Right lobe of liver (tissue), 6 donors: ENCODE measurements at regions not wholly inside any gene's neighbourhood (a gene's known extent, or its start where the extent isn't known, plus 50 kb on each side); places are given as distances from the start of the nearest gene placed in this dataset.

Experiments used
- ATAC-seq, 4 donors: fragments of 200-7000 bp; cut with Tn5 transposase; one replicate each; pipeline ENCODE4 v1.9.1; 2020; ENCODE audit warnings: mild to moderate bottlenecking in 4 of 4, moderate library complexity in 4 of 4
- DNase-seq, 3 donors: peaks; one replicate each; pipeline ENCODE4 v3.0.0-alpha.2; 2020
- H3K27ac ChIP-seq, 3 donors: fragments of 200-600 bp; one replicate each; pipeline ENCODE4 v1.8.0; 2022
- H3K27me3 ChIP-seq, 2 donors: fragments of 200-600 bp; one replicate each; pipeline ENCODE4 v1.8.0; 2022
- H3K36me3 ChIP-seq, 4 donors: fragments of 200-600 bp; sonication (generic) in 1 of 4; one replicate each; pipeline versions ENCODE4 v1.5.1 to v1.8.0; 2017 to 2022; ENCODE audit warnings: control low read depth in 1 of 4
- H3K4me1 ChIP-seq, 4 donors: fragments of 200-600 bp; sonication (generic) in 1 of 4; one replicate each; pipeline versions ENCODE4 v1.5.1 to v1.8.0; 2017 to 2022; ENCODE audit warnings: control low read depth in 1 of 4
- H3K4me3 ChIP-seq, 3 donors: fragments of 200-600 bp; one replicate each; pipeline ENCODE4 v1.8.0; 2022
- H3K9me3 ChIP-seq, 4 donors: fragments of 200-600 bp; sonication (generic) in 1 of 4; one replicate each; pipeline versions ENCODE4 v1.5.1 to v1.8.0; 2017 to 2022; ENCODE audit warnings: control low read depth in 1 of 4
- POLR2A ChIP-seq: fragments of 450-650 bp; IDR thresholded peaks from one replicate; pipeline ENCODE4 v1.6.1; 2017; ENCODE audit warnings: antibody characterized with exemption, mild to moderate bottlenecking
- WGBS: methylation state at CpG from one replicate; pipeline ENCODE4 v1.1.6; 2018; ENCODE audit warnings: low coverage, low lambda C conversion rate; ENCODE audit not compliant: insufficient coverage; ENCODE audit errors: missing lambda C conversion rate; 5-methylcytosine and 5-hydroxymethylcytosine counted together
- intact Hi-C, 2 donors: fragments of 100-400 bp; cut with DNase I; formaldehyde crosslinking; loops; one replicate each; pipeline versions ENCODE4 v1.11.2 to v1.14.1; 2022
- TF ChIP-seq, protein P1 (sequence below), 4 donors: fragments of 200-600 bp in 3 of 4; fragments of 450-650 bp in 1 of 4; IDR thresholded peaks; one replicate each; pipeline versions ENCODE4 v1.5.1 to v1.8.0; 2016 to 2022; ENCODE audit warnings: antibody characterized with exemption in 4 of 4, mild to moderate bottlenecking in 2 of 4
- donor health status: DM: no; HTN: yes; CAD: no.
- donor health status: DM: no; HTN: no; CAD: no.
- donor health status: DM: no; HTN: no; CAD: no.
- donor health status: DM: no; HTN: yes; CAD: no.
- donor health status: DM: no; HTN: yes; CAD: no.

- H3K27me3 ChIP-seq = no peaks in the 10 kb centered on the region
- no peak overlapping the region for H3K27ac ChIP-seq
- no peaks in the 10 kb centered on the region for H3K36me3 ChIP-seq
- DNase-seq (no peak), ATAC-seq (no peak)
- H3K9me3 ChIP-seq = no peaks in the 10 kb centered on the region
- 44% methylated on average over 6 of the region's 6 CpGs for WGBS
- H3K4me1 ChIP-seq = peaks cover 0 to 13% (median 0%) of the 10 kb centered on the region in 4 donors
- intact Hi-C loops = no loop called here
- TF ChIP-seq, protein P1, sequence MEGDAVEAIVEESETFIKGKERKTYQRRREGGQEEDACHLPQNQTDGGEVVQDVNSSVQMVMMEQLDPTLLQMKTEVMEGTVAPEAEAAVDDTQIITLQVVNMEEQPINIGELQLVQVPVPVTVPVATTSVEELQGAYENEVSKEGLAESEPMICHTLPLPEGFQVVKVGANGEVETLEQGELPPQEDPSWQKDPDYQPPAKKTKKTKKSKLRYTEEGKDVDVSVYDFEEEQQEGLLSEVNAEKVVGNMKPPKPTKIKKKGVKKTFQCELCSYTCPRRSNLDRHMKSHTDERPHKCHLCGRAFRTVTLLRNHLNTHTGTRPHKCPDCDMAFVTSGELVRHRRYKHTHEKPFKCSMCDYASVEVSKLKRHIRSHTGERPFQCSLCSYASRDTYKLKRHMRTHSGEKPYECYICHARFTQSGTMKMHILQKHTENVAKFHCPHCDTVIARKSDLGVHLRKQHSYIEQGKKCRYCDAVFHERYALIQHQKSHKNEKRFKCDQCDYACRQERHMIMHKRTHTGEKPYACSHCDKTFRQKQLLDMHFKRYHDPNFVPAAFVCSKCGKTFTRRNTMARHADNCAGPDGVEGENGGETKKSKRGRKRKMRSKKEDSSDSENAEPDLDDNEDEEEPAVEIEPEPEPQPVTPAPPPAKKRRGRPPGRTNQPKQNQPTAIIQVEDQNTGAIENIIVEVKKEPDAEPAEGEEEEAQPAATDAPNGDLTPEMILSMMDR (IDR thresholded peaks at IDR 0.05) = no peak
- no peak for TF ChIP-seq POLR2A
- H3K4me3 ChIP-seq = no peak overlapping the region
Observed at GRCh38 chr6:148221196-148221979, 121.2 kb upstream of the SASH1 start.

DNA sequence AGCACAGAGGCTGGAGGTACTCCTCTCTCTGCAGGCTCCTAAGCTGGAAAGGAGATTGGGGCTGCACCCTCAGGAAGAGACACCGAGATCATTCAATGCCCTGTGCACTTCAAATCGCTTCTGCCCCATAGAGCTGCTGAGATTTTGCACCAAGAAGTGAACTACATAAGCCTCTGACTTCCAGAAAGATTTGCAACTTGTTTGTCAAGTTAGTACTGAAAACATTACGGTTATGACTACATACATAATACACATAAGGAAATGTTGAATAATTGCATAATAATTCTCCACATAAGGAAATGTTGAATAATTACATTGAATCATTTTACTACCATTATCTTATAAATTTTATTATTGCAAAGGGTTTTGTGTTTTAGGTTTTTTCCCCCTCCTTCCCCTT is 120.3 kb upstream of the SASH1 start:
- H3K27me3 ChIP-seq = no peaks in the 10 kb centered on the region
- H3K4me3 ChIP-seq = no peak overlapping the region
- H3K9me3 ChIP-seq = no peaks in the 10 kb centered on the region
- ATAC-seq = no peak
- no peak for TF ChIP-seq POLR2A
- TF ChIP-seq, protein P1 (IDR thresholded peaks at IDR 0.05) = no peak
- H3K36me3 ChIP-seq = no peaks in the 10 kb centered on the region
- intact Hi-C loops = no loop called here
- H3K27ac ChIP-seq = no peak overlapping the region
- WGBS = 69% methylated on average over 3 of the region's 3 CpGs
- DNase-seq = no peak
- H3K4me1 ChIP-seq = peaks cover 0 to 13% (median 0%) of the 10 kb centered on the region in 4 donors

DNA sequence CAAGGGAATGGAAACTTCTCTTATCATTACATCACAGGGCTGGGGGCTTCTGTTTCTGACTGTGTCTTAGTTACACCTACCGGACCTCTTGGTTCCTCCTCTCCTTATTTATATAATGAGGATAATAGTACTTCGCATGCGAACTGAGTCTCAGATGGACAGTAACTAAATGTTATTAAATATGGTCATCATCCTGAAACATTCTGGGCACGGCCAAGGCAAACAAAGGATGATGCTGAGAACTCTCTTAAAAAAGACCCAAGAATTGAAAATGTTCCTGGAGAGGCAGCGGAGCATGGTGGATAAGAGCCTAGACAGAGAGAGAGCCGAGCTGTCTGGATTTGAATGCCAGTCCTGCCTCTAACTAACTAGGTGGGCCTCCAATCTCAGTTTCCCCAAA is 119.8 kb upstream of the SASH1 start:
- no peaks in the 10 kb centered on the region for H3K9me3 ChIP-seq
- no peaks in the 10 kb centered on the region for H3K36me3 ChIP-seq
- no peak overlapping the region for H3K4me3 ChIP-seq
- intact Hi-C loops = no loop called here
- no peak overlapping the region for H3K27ac ChIP-seq
- TF ChIP-seq, protein P1 (IDR thresholded peaks at IDR 0.05) = no peak
- no peak for TF ChIP-seq POLR2A
- DNase-seq = no peak
- peaks cover 0 to 12% (median 0%) of the 10 kb centered on the region in 4 donors for H3K4me1 ChIP-seq
- 77% methylated on average over 6 of the region's 6 CpGs for WGBS
- no peak for ATAC-seq
- no peaks in the 10 kb centered on the region for H3K27me3 ChIP-seq

- intact Hi-C loops = no loop called here
- peaks cover 0 to 6% (median 0%) of the 10 kb centered on the region in 4 donors for H3K4me1 ChIP-seq
- H3K36me3 ChIP-seq = no peaks in the 10 kb centered on the region
- 80% methylated on average over 3 of the region's 3 CpGs for WGBS
- H3K27ac ChIP-seq = no peak overlapping the region
- ATAC-seq (no peak), DNase-seq (no peak)
- H3K4me3 ChIP-seq = no peak overlapping the region
- no peaks in the 10 kb centered on the region for H3K27me3 ChIP-seq
- no peaks in the 10 kb centered on the region for H3K9me3 ChIP-seq
- no peak for TF ChIP-seq POLR2A
- TF ChIP-seq, protein P1 (IDR thresholded peaks at IDR 0.05) = no peak
Observed at GRCh38 chr6:148223424-148223842, 119.2 kb upstream of the SASH1 start.
